ENCODE measurements at regions not wholly inside any gene's neighbourhood (a gene's known extent, or its start where the extent isn't known, plus 50 kb on each side); places are given as distances from the start of the nearest gene placed in this dataset.

DNA sequence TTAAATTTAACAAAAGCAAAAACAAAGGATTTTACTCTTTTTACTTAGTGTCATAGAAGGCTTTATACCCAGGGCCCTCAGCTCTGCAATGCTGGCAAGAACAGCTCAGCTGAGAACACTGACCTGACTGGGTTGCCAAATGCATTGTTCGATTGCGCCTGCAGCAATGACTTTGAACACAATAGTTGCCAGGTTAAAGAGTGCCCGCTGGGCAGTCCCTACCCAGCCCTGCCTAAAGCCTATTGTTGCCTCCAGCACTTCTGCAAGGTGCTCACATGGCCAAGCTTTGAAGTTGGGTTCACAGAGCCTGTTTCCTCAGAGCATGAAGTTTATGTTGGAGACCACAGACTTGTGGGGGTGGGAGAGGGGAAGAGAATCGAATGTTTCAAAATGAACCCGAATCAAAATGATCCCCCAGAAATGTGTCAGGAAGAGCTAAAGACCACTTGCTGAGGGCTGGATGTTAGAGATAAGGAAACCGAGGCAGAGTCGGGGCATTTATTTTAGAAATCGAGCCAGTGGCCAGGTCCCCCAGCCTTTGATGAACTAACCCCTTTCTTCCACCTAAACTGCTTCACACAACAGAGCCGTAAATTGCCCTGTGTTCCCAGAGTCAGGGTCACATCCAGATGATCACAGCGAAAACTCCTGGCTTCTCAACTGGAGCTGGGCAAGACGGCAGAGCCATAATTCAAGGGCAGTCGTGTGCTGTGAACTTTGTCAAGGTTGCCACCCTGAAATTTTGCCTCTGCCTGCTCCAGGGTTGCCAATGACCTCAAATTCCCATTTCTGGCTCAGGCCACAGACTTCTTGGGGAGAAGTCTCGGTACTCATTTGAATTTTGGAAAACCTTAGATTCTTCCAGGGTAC lies 55.0 kb downstream of the FOXA2 start:
- ChIA-PET CTCF (no interaction called here), POLR2A (ENCODE audit: unreplicated experiment) (no interaction called here)
- BruUV-seq (replicated peaks): no TSS peak
- Histone ChIP-seq H3K27ac (no peak overlapping the region), H3K4me3 (no peak overlapping the region), H2AFZ (no peak overlapping the region), H3F3A (ENCODE audit: insufficient read depth, low read depth) (no peaks in the 10 kb centered on the region), H3K27me3 (ENCODE audit: insufficient read depth, low read depth) (no peaks in the 10 kb centered on the region), H3K79me2 (ENCODE audit: low read depth) (no peaks in the 10 kb centered on the region), H3K36me3 (ENCODE audit: low read depth) (no peaks in the 10 kb centered on the region), H3K4me1 (replicated peaks; ENCODE audit: insufficient read depth) (peaks cover 1% of the 10 kb centered on the region; the same call in 1 of the 2 replicates), H3K9me3 (ENCODE audit: insufficient read depth, low read depth) (no peaks in the 10 kb centered on the region), H4K20me1 (ENCODE audit: insufficient read depth) (no peaks in the 10 kb centered on the region), H3K9me2 (ENCODE audit: insufficient read depth) (no peaks in the 10 kb centered on the region), H3K4me2 (no peak overlapping the region)
- no peak for DNase-seq
- TF ChIP-seq, protein P1, sequence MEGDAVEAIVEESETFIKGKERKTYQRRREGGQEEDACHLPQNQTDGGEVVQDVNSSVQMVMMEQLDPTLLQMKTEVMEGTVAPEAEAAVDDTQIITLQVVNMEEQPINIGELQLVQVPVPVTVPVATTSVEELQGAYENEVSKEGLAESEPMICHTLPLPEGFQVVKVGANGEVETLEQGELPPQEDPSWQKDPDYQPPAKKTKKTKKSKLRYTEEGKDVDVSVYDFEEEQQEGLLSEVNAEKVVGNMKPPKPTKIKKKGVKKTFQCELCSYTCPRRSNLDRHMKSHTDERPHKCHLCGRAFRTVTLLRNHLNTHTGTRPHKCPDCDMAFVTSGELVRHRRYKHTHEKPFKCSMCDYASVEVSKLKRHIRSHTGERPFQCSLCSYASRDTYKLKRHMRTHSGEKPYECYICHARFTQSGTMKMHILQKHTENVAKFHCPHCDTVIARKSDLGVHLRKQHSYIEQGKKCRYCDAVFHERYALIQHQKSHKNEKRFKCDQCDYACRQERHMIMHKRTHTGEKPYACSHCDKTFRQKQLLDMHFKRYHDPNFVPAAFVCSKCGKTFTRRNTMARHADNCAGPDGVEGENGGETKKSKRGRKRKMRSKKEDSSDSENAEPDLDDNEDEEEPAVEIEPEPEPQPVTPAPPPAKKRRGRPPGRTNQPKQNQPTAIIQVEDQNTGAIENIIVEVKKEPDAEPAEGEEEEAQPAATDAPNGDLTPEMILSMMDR (conservative IDR thresholded peaks at IDR 0.05): no peak
- TF ChIP-seq EZH2 (IDR thresholded peaks at IDR 0.05; ENCODE audit: low read depth): no peak
- intact Hi-C loops (cut with micrococcal nuclease; ENCODE audit: unreplicated experiment): no loop called here

DNA sequence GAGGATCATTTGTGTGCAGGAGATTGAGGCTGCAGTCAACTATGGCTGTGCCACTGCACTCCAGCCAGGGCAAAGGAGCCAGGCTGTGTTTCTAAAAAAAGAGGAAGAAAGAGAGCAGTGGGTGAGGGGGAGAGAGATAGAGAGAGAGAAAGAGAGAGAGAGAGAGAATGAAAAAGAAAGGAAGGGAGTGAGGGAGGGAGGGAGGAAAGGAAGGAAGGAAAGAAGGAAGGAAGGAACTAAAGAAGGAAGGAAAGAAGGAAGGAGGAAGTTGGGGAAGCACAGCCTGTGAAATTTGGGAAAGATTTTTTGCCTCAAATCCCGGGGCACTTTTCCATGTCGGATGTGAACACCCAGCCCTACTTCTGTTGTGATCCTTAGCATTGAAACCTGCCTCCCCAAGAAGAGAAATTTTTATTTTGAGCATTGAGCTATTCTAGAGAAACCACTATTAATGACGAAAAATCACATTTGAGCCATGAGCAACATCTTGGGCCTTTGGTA lies 57.8 kb downstream of the FOXA2 start:
- H3K4me3 ChIP-seq: no peak overlapping the region
- H2AFZ ChIP-seq: no peak overlapping the region
- no peaks in the 10 kb centered on the region for H3K79me2 ChIP-seq (ENCODE audit: low read depth)
- H3F3A ChIP-seq (ENCODE audit: insufficient read depth, low read depth): no peaks in the 10 kb centered on the region
- H3K9me2 ChIP-seq (ENCODE audit: insufficient read depth): no peaks in the 10 kb centered on the region
- ChIA-PET POLR2A (ENCODE audit: unreplicated experiment) (no interaction called here), CTCF (no interaction called here)
- no peak overlapping the region for H3K4me2 ChIP-seq
- H3K4me1 ChIP-seq (replicated peaks; ENCODE audit: insufficient read depth): peaks cover 12% of the 10 kb centered on the region
- no peaks in the 10 kb centered on the region for H3K27me3 ChIP-seq (ENCODE audit: insufficient read depth, low read depth)
- no peak for TF ChIP-seq EZH2 (IDR thresholded peaks at IDR 0.05; ENCODE audit: low read depth)
- no peaks in the 10 kb centered on the region for H3K36me3 ChIP-seq (ENCODE audit: low read depth)
- no peaks in the 10 kb centered on the region for H4K20me1 ChIP-seq (ENCODE audit: insufficient read depth)
- BruUV-seq (replicated peaks): no TSS peak
- no peak overlapping the region for H3K27ac ChIP-seq
- no peaks in the 10 kb centered on the region for H3K9me3 ChIP-seq (ENCODE audit: insufficient read depth, low read depth)
- no peak for DNase-seq
- intact Hi-C loops (cut with micrococcal nuclease; ENCODE audit: unreplicated experiment): no loop called here

DNA sequence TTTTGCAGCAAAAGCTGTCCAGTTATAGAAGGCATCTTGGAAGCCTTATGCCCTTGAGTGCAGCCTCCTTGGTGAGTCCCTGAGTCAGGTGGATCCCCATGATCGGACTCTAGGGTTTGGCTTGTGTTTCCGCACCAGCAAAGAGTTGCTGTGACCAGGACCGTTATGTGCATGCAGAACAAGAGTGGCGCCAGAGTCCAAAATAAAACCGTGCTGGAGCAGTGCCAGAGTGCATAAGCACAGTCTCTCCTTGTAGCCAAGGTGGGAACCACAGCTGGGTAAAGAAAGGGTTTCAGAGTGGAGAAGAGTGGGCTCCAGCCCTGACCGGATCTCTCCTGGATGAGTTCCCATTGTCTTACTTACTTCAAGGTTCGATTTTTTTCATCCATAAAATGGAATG lies 58.6 kb downstream of the FOXA2 start:
- no peaks in the 10 kb centered on the region for H4K20me1 ChIP-seq (ENCODE audit: insufficient read depth)
- POLR2A ChIA-PET (ENCODE audit: unreplicated experiment): no interaction called here

More for the DNA sequence above, 58.6 kb downstream of the FOXA2 start:
- no peak overlapping the region for H2AFZ ChIP-seq
- no peaks in the 10 kb centered on the region for H3K36me3 ChIP-seq (ENCODE audit: low read depth)
- no peaks in the 10 kb centered on the region for H3K79me2 ChIP-seq (ENCODE audit: low read depth)
- no peak overlapping the region for H3K4me2 ChIP-seq
- no peak for TF ChIP-seq EZH2 (IDR thresholded peaks at IDR 0.05; ENCODE audit: low read depth)
- TF ChIP-seq, protein P1 (conservative IDR thresholded peaks at IDR 0.05): no peak
- no peak for DNase-seq
- no peaks in the 10 kb centered on the region for H3K27me3 ChIP-seq (ENCODE audit: insufficient read depth, low read depth)
- no peaks in the 10 kb centered on the region for H3K9me2 ChIP-seq (ENCODE audit: insufficient read depth)
- H3K4me3 ChIP-seq: no peak overlapping the region
- H3K9me3 ChIP-seq (ENCODE audit: insufficient read depth, low read depth): no peaks in the 10 kb centered on the region
- H3K27ac ChIP-seq: no peak overlapping the region
- peaks cover 12% of the 10 kb centered on the region for H3K4me1 ChIP-seq (replicated peaks; ENCODE audit: insufficient read depth)
- no TSS peak for BruUV-seq (replicated peaks)
- no peaks in the 10 kb centered on the region for H3F3A ChIP-seq (ENCODE audit: insufficient read depth, low read depth)
- intact Hi-C loops (cut with micrococcal nuclease; ENCODE audit: unreplicated experiment): no loop called here
- CTCF ChIA-PET: no interaction called here
